ENCODE measurements at regions not wholly inside any gene's neighbourhood (a gene's known extent, or its start where the extent isn't known, plus 50 kb on each side); places are given as distances from the start of the nearest gene placed in this dataset.

DNA sequence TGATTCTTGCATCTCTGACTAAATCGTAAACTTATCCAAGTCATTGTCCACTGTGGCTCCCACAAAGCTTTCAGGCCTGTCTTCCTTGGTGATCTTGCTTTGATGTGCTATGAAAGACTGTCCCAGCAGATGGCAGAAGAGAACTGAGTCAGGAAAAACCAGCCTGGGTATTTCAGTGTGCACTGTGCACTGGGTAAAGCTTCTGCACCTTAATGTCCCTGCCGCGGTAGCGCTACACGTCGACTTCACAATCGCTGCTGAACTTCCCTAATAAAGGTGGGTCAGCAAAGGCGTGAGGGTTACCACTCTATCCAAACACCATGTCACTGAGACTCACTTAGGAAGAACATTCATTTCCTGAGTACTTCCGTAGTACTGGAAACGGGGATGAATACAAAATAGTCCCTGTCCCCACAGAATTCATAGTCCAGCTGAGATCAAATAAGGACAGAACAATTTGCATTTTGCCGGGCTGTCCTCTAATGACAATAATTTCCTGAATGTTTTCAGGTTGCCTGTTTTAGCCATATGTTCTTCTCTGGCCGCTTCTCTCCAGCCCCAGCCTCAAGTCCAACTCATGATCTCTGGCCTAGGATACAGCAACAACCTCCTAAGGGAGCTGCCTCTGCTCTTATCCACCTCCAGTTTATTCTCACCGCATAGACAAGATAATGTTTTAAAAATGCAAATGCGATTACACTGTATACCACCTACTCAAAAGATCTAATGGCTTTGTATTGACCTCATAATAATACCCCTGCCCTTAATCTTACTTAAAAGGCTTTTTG is 83.6 kb upstream of the AKAP13 start:
- no peaks in the 10 kb centered on the region for H3F3A ChIP-seq (ENCODE audit: insufficient read depth)
- H3K27ac ChIP-seq (ENCODE audit: low read depth, low read length): no peak overlapping the region
- no peaks in the 10 kb centered on the region for H3K27me3 ChIP-seq (ENCODE audit: low read length)
- no peaks in the 10 kb centered on the region for H3K9me2 ChIP-seq (replicated peaks; ENCODE audit: insufficient read depth, low read length)
- H3K9me3 ChIP-seq (ENCODE audit: insufficient read depth, low read length): no peaks in the 10 kb centered on the region
- TF ChIP-seq CTCF (IDR thresholded peaks at IDR 0.05; ENCODE audit: insufficient read depth, low read length, poor library complexity, severe bottlenecking) (peak; percentile 65), EZH2phosphoT487 (conservative IDR thresholded peaks at IDR 0.05; ENCODE audit: low read length) (no peak)
- no peaks in the 10 kb centered on the region for H4K20me1 ChIP-seq (ENCODE audit: low read depth, low read length)
- no peaks in the 10 kb centered on the region for H3K36me3 ChIP-seq (ENCODE audit: low read length)
- peak overlapping the region; percentile 30; the same call in 1 of the 2 replicates for H3K9ac ChIP-seq (ENCODE audit: low read length)
- H3K79me2 ChIP-seq (ENCODE audit: insufficient read depth, low read length): no peaks in the 10 kb centered on the region
- H3K4me2 ChIP-seq (ENCODE audit: low read depth, low read length, poor library complexity, severe bottlenecking): peak overlapping the region; percentile 49
- H2AFZ ChIP-seq (ENCODE audit: low read depth, low read length, severe bottlenecking): peak overlapping the region; percentile 50
- no peak overlapping the region for H3K4me3 ChIP-seq (ENCODE audit: insufficient read depth, low read length, poor library complexity, severe bottlenecking)

DNA sequence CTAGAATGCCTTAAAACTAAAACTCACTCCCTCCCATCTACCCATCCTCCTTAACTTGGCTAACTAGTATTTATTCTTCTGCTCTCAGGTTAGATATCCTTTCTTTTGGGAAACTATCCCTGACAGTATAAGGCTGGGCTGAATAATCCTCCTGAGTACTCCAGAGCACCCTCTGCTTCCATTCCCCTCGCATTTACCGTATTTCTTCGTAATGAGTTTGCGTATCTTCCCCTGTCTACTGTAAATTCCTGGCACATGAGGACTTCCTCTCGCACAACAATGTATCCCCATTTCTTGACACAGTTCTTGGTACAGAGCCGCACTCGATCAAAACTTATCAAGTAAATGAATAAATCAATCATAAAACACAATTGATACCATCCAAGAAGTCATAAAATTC is 82.9 kb upstream of the AKAP13 start:
- Histone ChIP-seq H3K27ac (ENCODE audit: low read depth, low read length) (no peak overlapping the region), H3K9ac (ENCODE audit: low read length) (no peak overlapping the region), H3K4me3 (ENCODE audit: insufficient read depth, low read length, poor library complexity, severe bottlenecking) (no peak overlapping the region), H3F3A (ENCODE audit: insufficient read depth) (no peaks in the 10 kb centered on the region), H2AFZ (ENCODE audit: low read depth, low read length, severe bottlenecking) (no peak overlapping the region), H3K9me2 (replicated peaks; ENCODE audit: insufficient read depth, low read length) (no peaks in the 10 kb centered on the region), H3K9me3 (ENCODE audit: insufficient read depth, low read length) (no peaks in the 10 kb centered on the region), H3K36me3 (ENCODE audit: low read length) (no peaks in the 10 kb centered on the region), H4K20me1 (ENCODE audit: low read depth, low read length) (no peaks in the 10 kb centered on the region), H3K79me2 (ENCODE audit: insufficient read depth, low read length) (no peaks in the 10 kb centered on the region), H3K27me3 (ENCODE audit: low read length) (no peaks in the 10 kb centered on the region), H3K4me2 (ENCODE audit: low read depth, low read length, poor library complexity, severe bottlenecking) (no peak overlapping the region)
- TF ChIP-seq CTCF (IDR thresholded peaks at IDR 0.05; ENCODE audit: insufficient read depth, low read length, poor library complexity, severe bottlenecking): no peak
- no peak for TF ChIP-seq EZH2phosphoT487 (conservative IDR thresholded peaks at IDR 0.05; ENCODE audit: low read length)

GRCh38 chr15:85298366-85298765 is 82.0 kb upstream of the AKAP13 start:
- Histone ChIP-seq H3F3A (ENCODE audit: insufficient read depth) (no peaks in the 10 kb centered on the region), H3K9me3 (ENCODE audit: insufficient read depth, low read length) (no peaks in the 10 kb centered on the region), H2AFZ (ENCODE audit: low read depth, low read length, severe bottlenecking) (no peak overlapping the region), H3K4me2 (ENCODE audit: low read depth, low read length, poor library complexity, severe bottlenecking) (no peak overlapping the region), H3K27me3 (ENCODE audit: low read length) (no peaks in the 10 kb centered on the region), H3K9me2 (replicated peaks; ENCODE audit: insufficient read depth, low read length) (no peaks in the 10 kb centered on the region), H3K4me3 (ENCODE audit: insufficient read depth, low read length, poor library complexity, severe bottlenecking) (no peak overlapping the region), H3K27ac (ENCODE audit: low read depth, low read length) (no peak overlapping the region), H3K36me3 (ENCODE audit: low read length) (no peaks in the 10 kb centered on the region), H4K20me1 (ENCODE audit: low read depth, low read length) (no peaks in the 10 kb centered on the region), H3K9ac (ENCODE audit: low read length) (no peak overlapping the region), H3K79me2 (ENCODE audit: insufficient read depth, low read length) (no peaks in the 10 kb centered on the region)
- TF ChIP-seq EZH2phosphoT487 (conservative IDR thresholded peaks at IDR 0.05; ENCODE audit: low read length) (no peak), CTCF (IDR thresholded peaks at IDR 0.05; ENCODE audit: insufficient read depth, low read length, poor library complexity, severe bottlenecking) (no peak)

Measured in SU-DHL-6 (cell line).